NCI-H2081 treated with DMSO at 0.1 percent for 48 hours (cell line): ENCODE measurements at regions not wholly inside any gene's neighbourhood (a gene's known extent, or its start where the extent isn't known, plus 50 kb on each side); places are given as distances from the start of the nearest gene placed in this dataset.

ENCODE experiments used
- DNase-seq: peaks from one replicate; lab custom pipeline; 2025; lab: John Stamatoyannopoulos, UW

DNA sequence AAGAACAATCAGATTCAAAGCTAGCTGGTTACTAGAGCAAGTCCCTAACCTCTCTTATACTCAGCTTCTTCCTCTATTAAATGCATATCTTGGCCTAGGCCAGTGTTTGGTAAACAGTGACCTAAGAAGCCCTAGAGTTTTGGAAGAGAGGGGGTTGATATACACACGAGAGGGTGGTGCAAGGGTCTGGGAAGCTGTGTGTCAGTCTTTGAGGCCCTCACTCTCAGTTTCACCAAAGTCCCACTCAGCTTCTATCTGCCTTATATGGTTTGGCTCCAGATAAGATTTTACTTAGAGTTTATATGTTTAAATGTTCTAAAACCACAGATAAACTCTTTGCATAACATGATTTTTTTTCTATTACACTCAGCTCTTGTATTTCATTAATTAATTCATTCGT lies 526.1 kb upstream of the BTBD3 start:
- DNase-seq = no peak

DNA sequence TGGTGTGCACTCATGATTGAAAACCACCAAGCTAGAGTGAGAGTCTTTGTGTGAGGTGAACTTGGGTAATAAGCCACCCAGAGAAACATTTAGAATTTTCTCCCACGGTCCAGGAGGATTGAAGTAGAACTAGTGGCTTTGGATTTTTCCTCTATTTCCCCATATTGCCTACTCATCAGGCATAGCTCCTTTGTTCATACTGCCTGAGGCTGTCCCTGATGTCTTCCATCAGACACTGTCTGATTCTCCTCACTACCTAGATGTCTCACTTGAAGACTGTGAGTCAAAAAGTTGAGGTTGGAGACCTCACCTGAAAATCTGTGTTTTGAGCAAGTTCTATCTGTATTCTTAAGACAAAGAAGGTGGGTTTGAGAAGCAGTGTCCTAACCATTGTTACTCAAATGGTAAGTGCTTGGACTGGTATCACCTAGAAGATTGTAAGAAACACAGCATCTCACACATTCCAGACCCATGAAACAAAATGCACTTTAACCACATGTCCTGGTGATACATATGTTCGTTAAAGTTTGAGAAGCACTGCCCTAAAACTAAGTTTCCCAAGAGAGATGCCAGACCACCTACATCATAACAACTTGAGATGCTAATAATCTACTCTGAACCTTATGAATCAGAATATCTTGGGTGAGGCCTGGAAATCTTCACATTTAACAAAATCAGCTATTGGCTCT lies 523.4 kb upstream of the BTBD3 start:
- no peak for DNase-seq

- DNase-seq = no peak
These were observed 522.1 kb upstream of the BTBD3 start for GRCh38 chr20:11395581-11395980.

GRCh38 chr20:11401988-11402387 lies 515.7 kb upstream of the BTBD3 start:
- no peak for DNase-seq

- DNase-seq = no peak
These were observed 514.0 kb upstream of the BTBD3 start for GRCh38 chr20:11403711-11404110.

GRCh38 chr20:11406877-11407276 lies 510.8 kb upstream of the BTBD3 start:
- DNase-seq = no peak

- no peak for DNase-seq
These were observed 508.1 kb upstream of the BTBD3 start for GRCh38 chr20:11409561-11409960.

- no peak for DNase-seq
These were observed 505.9 kb upstream of the BTBD3 start for GRCh38 chr20:11411765-11412164.

DNA sequence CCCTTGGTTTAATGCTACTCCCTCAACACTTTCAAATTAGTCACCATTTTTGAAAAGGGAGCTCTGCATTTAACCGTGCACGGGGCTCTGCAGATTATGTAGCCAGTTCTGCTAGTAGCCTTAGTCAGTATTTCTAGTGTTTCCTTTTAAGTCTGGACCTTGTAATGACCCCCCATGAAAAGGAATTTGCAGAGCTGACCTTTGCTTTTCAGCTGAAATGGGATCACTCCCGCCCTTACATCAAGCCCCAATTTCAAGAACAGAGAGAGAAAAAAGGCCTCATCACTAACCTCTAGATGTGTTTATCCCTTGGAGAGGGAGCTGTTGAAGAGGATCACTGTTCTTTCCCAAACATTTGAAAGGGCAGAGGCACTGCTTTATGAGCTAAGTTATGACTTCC lies 490.7 kb upstream of the BTBD3 start:
- no peak for DNase-seq

DNA sequence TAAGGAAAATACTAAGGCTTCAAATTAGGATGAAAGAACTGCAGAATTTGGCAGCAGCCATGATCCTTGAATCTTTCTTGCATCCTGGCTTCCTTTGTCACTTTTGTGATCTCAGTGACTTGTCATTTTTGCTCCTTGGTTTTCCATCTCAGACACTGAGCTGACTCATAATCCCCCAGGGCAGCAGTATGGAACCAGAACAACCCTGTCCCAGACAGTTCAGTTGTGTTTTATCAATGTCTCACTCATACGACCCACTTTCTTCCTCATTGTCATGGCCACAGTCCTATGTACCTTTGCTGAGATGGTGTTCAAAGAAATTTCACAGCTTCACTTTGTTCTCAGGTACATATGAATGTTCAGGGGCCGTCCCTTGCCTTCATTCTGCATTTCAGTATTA lies 488.5 kb upstream of the BTBD3 start:
- DNase-seq = no peak

- DNase-seq = no peak
These were observed 487.7 kb upstream of the BTBD3 start for GRCh38 chr20:11429889-11430519.

- no peak for DNase-seq
These were observed 487.0 kb upstream of the BTBD3 start for GRCh38 chr20:11430652-11431051.

- DNase-seq = no peak
These were observed 486.1 kb upstream of the BTBD3 start for GRCh38 chr20:11431621-11432020.

- no peak for DNase-seq
These were observed 485.3 kb upstream of the BTBD3 start for GRCh38 chr20:11432407-11432806.

GRCh38 chr20:11436113-11436905 lies 481.4 kb upstream of the BTBD3 start:
- no peak for DNase-seq

- DNase-seq = no peak
These were observed 480.6 kb upstream of the BTBD3 start for GRCh38 chr20:11437090-11437489.

DNA sequence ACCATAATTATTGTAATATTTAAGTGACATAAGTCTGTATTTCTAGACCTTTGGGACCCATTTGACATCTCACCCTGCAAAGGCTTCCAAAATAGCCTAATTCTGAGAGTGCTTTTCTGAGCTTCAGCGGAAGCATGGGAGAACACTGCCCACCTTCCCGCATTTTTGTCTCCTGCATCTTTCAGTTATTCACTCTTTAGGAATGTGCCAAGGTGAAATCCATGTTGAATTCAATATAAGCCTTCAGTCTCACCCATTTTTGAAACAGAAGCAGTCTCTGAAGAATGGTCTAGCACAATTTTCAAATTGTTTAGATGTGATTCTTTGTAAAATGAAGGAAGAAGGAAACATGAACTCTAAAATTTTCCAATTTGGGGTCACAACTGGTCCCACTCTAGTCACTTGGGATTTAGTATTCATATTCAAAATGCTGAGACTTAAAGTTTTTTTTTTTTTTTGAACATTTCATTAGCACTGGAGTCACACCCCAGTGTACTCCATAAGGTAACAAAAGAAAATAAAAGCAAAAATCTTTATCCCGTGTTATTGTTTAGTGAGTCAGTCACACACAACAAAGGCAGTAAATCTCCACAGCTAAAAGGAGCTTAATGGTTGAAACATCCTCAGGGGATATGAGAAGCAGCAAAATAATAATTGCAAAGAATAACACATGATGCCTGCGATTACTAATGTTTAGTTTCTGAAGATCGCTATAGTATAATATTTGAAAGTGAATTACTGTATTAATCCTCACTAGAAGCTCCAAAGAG lies 479.9 kb upstream of the BTBD3 start:
- no peak for DNase-seq

- no peak for DNase-seq
These were observed 479.3 kb upstream of the BTBD3 start for GRCh38 chr20:11438412-11438811.

GRCh38 chr20:11443382-11444119 lies 474.1 kb upstream of the BTBD3 start:
- no peak for DNase-seq

DNA sequence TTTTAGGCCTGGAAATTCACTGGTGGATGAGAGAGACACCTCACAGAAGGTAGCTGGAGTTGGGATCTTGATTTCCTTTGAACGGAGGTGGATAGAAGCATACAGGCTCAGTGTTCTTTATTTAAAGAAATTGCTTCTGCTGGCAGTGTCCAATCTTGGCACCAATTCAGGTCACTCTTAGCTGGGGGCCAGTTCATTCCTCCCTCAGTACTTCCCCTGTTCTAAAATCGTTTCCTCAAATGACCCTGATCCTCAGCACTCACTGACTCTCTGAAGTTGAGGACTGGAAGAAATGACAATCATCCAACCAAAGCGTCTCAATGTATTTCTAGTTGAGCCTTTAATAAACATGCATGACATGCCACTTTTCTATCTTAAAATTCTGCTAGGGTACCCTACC lies 472.5 kb upstream of the BTBD3 start:
- DNase-seq = no peak

- no peak for DNase-seq
These were observed 471.8 kb upstream of the BTBD3 start for GRCh38 chr20:11445891-11446290.
